A549 (cell line): ENCODE measurements at regions not wholly inside any gene's neighbourhood (a gene's known extent, or its start where the extent isn't known, plus 50 kb on each side); places are given as distances from the start of the nearest gene placed in this dataset.

Source experiments
- ATAC-seq, 2 experiments: fragments of 200-7000 bp in 1 of 2; fragments of >200 bp in 1 of 2; cut with Nextera tagmentation in 1 of 2; cut with Tn5 transposase in 1 of 2; 3 replicates each; pipeline versions ENCODE4 v1.8.0 to v1.9.1; 2018 to 2020; ENCODE audit warnings: mild to moderate bottlenecking in 1 of 2, moderate library complexity in 1 of 2
- CTCF ChIA-PET: fragments of 300-600 bp; sonication (Branson Sonifier 250); formaldehyde crosslinking; extraction: SDS; loops from one replicate; lab custom pipeline; 2021; ENCODE audit warnings: antibody characterized with exemption, inconsistent platforms; lab: Yijun Ruan, JAX
- POLR2A ChIA-PET: fragments of 350-600 bp; formaldehyde crosslinking; extraction: SDS; loops from one replicate; lab custom pipeline; 2021; ENCODE audit warnings: antibody characterized with exemption, inconsistent platforms; lab: Yijun Ruan, JAX
- DNase-seq, 2 experiments: peaks; one replicate each; pipeline versions ENCODE4 v3.0.0 to v3.0.0-alpha.2; 2011 to 2016; ENCODE audit warnings: low read depth in 1 of 2, low spot score in 1 of 2
- FAIRE-seq: peaks from 2 replicates; lab custom pipeline; 2011; peaks lifted over from hg19 to GRCh38; lab: Jason Lieb, UNC
- H3K27ac ChIP-seq, 2 experiments: fragments of >200 bp; sonication (Bioruptor Twin); formaldehyde crosslinking; 3 replicates each; pipeline ENCODE4 v1.5.1; 2016 to 2017
- H3K4me1 ChIP-seq: fragments of >200 bp; sonication (Bioruptor Twin); formaldehyde crosslinking; 3 replicates; pipeline ENCODE4 v1.6.1; 2016
- H3K4me2 ChIP-seq: fragments of >200 bp; sonication (Bioruptor Twin); formaldehyde crosslinking; 3 replicates; pipeline ENCODE4 v1.6.1; 2016
- H3K4me3 ChIP-seq: fragments of >200 bp; sonication (Bioruptor Twin); formaldehyde crosslinking; 3 replicates; pipeline ENCODE4 v1.5.1; 2016
- H3K9me3 ChIP-seq: fragments of >200 bp; sonication (Bioruptor Twin); formaldehyde crosslinking; 3 replicates; pipeline ENCODE4 v1.6.1; 2016
- CBX8 ChIP-seq: fragments of 200-600 bp; sonication (generic); IDR thresholded peaks from 2 replicates; pipeline ENCODE4 v1.6.1; 2016
- CTCF ChIP-seq: fragments of >200 bp; sonication (Bioruptor Twin); formaldehyde crosslinking; IDR thresholded peaks from 3 replicates; pipeline ENCODE4 v1.5.1; 2016
- EHMT2 ChIP-seq: fragments of 200-600 bp; sonication (generic); IDR thresholded peaks from 2 replicates; pipeline ENCODE4 v1.6.1; 2016; ENCODE audit warnings: antibody characterized with exemption, low read depth, mild to moderate bottlenecking, moderate library complexity
- EP300 ChIP-seq, 2 experiments: fragments of >200 bp; sonication (Bioruptor Twin); formaldehyde crosslinking; IDR thresholded peaks; 2 replicates in 1 of 2; 3 replicates in 1 of 2; pipeline ENCODE4 v1.6.1; 2016 to 2017
- JUNB ChIP-seq: fragments of >200 bp; sonication (Bioruptor Twin); formaldehyde crosslinking; IDR thresholded peaks from 2 replicates; pipeline ENCODE4 v1.6.1; 2016
- KDM1A ChIP-seq: fragments of 200-600 bp; sonication (generic); IDR thresholded peaks from 2 replicates; pipeline ENCODE4 v1.6.1; 2016; ENCODE audit warnings: low read depth, mild to moderate bottlenecking
- MAFK ChIP-seq: fragments of 450-650 bp; IDR thresholded peaks from 2 replicates; pipeline ENCODE4 v1.6.1; 2014; ENCODE audit not compliant: partially characterized antibody
- MAZ ChIP-seq: fragments of 150-350 bp; IDR thresholded peaks from 2 replicates; pipeline ENCODE4 v1.6.1; 2014; ENCODE audit warnings: antibody characterized with exemption, low read depth, low read length, borderline replicate concordance
- MYC ChIP-seq: IDR thresholded peaks from 2 replicates; pipeline ENCODE4 v1.6.1; 2012; ENCODE audit warnings: mild to moderate bottlenecking, inconsistent platforms, low read length, improper control_type of control experiment, borderline replicate concordance
- NPAS2 ChIP-seq: fragments of 250-450 bp; sonication (Bioruptor Pico); IDR thresholded peaks from 2 replicates; pipeline ENCODE4 v1.8.0; 2022; ENCODE audit warnings: mild to moderate bottlenecking, moderate library complexity, borderline replicate concordance
- NR3C1 ChIP-seq: fragments of >200 bp; sonication (Bioruptor Twin); formaldehyde crosslinking; IDR thresholded peaks from 3 replicates; pipeline ENCODE4 v1.6.1; 2017
- PHF8 ChIP-seq: fragments of 200-600 bp; sonication (generic); IDR thresholded peaks from 2 replicates; pipeline ENCODE4 v1.6.1; 2016; ENCODE audit warnings: low read depth, mild to moderate bottlenecking, antibody characterized with exemption, moderate library complexity, borderline replicate concordance
- RAD21 ChIP-seq, 2 experiments: fragments of >200 bp in 1 of 2; sonication (Bioruptor Twin) in 1 of 2; formaldehyde crosslinking in 1 of 2; IDR thresholded peaks in 1 of 2; conservative IDR thresholded peaks in 1 of 2; 2 replicates in 1 of 2; 3 replicates in 1 of 2; pipeline ENCODE4 v1.6.1; 2012 to 2018; ENCODE audit warnings: inconsistent platforms in 1 of 2
- TP53 ChIP-seq: fragments of 250-450 bp; sonication (Bioruptor Pico); IDR thresholded peaks from 2 replicates; pipeline ENCODE4 v1.5.0; 2021; ENCODE audit warnings: mild to moderate bottlenecking, moderate library complexity
- USF2 ChIP-seq: fragments of 450-650 bp; IDR thresholded peaks from 2 replicates; pipeline ENCODE4 v1.6.1; 2014; ENCODE audit warnings: antibody characterized with exemption
- ZC3H11A ChIP-seq: fragments of 450-650 bp; IDR thresholded peaks from 2 replicates; pipeline ENCODE4 v1.6.1; 2014; ENCODE audit warnings: antibody characterized with exemption, mild to moderate bottlenecking
- ZFP36 ChIP-seq: fragments of 450-650 bp; IDR thresholded peaks from 2 replicates; pipeline ENCODE4 v1.6.1; 2014; ENCODE audit warnings: borderline replicate concordance; ENCODE audit not compliant: partially characterized antibody
- ZSCAN20 ChIP-seq: fragments of 250-450 bp; sonication (Bioruptor Pico); IDR thresholded peaks from 2 replicates; pipeline ENCODE4 v1.8.0; 2022; ENCODE audit warnings: mild to moderate bottlenecking, moderate library complexity
- WGBS: methylation state at CpG from one replicate; pipeline ENCODE4 v1.1.6; 2017; ENCODE audit errors: missing lambda C conversion rate; 5-methylcytosine and 5-hydroxymethylcytosine counted together
- TF ChIP-seq, protein P1 (sequence below): IDR thresholded peaks from 2 replicates; pipeline ENCODE4 v1.6.1; 2012
- TF ChIP-seq, protein P2 (sequence below): fragments of 200-600 bp; sonication (generic); IDR thresholded peaks from 2 replicates; pipeline ENCODE4 v1.6.1; 2016; ENCODE audit warnings: antibody characterized with exemption, mild to moderate bottlenecking, moderate library complexity
- TF ChIP-seq, protein P3 (sequence below): fragments of >200 bp; sonication (Bioruptor Twin); formaldehyde crosslinking; IDR thresholded peaks from 3 replicates; pipeline ENCODE4 v1.6.1; 2016
- TF ChIP-seq, protein P4 (sequence below): fragments of >200 bp; sonication (Bioruptor Twin); formaldehyde crosslinking; IDR thresholded peaks from 2 replicates; pipeline ENCODE4 v1.6.1; 2016

- no peaks in the 10 kb centered on the region for H3K4me1 ChIP-seq
- TF ChIP-seq MYC (no peak), PHF8 (no peak), KDM1A (no peak), CTCF (no peak), NPAS2 (CRISPR knock-in tag) (no peak), EP300 (IDR thresholded peaks at IDR 0.05) (no peak)
- TF ChIP-seq, protein P1, sequence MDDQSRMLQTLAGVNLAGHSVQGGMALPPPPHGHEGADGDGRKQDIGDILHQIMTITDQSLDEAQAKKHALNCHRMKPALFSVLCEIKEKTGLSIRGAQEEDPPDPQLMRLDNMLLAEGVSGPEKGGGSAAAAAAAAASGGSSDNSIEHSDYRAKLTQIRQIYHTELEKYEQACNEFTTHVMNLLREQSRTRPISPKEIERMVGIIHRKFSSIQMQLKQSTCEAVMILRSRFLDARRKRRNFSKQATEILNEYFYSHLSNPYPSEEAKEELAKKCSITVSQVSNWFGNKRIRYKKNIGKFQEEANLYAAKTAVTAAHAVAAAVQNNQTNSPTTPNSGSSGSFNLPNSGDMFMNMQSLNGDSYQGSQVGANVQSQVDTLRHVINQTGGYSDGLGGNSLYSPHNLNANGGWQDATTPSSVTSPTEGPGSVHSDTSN = no peak
- no peaks in the 10 kb centered on the region for H3K9me3 ChIP-seq
- WGBS = 38% methylated on average over 14 of the region's 14 CpGs
- no peak overlapping the region for H3K4me2 ChIP-seq
- ATAC-seq (no peak), FAIRE-seq (no peak), DNase-seq (no peak)
- no peak overlapping the region for H3K4me3 ChIP-seq
- H3K27ac ChIP-seq = no peak overlapping the region
- ChIA-PET CTCF (interaction anchor here (7.8 kb wide), 1 partner anchor 202 kb away, joined by 38 read pairs; no protein-coding TSS in a partner anchor), POLR2A (no interaction called here)
These were observed 114.0 kb upstream of the SLC7A1 start for GRCh38 chr13:29709407-29710069.

DNA sequence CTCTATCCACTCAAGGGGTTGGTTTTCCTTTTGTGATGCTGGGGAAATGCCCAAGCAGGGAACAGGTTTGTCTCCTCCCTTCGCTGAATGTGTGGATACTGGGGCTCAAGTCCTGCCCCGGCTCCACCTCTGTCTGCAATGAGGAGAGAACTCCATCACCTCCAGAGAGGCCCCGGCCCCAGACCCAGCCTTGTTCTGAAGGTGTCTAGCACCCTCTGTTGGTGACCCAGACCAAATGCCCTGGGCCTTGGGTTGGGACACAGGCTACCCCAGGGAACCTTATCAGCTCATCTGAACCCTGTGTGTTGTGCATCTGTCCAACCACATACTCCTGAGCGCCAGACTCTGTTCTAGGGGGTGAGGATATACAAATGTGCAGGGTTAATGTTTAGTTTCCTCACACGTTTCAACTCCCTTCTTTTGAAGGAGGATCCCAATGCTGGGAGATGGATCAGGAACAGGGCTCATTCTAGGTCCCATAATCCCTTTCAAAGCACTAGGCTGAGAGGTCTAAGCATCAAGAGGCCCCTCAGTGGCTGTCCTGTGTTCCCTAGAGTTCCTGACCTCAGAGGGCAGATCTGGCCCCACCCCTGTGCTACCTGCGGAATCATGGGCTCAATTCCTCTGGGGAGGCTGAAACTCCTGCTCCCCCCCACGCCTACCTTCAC lies 112.5 kb upstream of the SLC7A1 start:
- Histone ChIP-seq H3K4me1 (no peaks in the 10 kb centered on the region), H3K4me3 (no peak overlapping the region), H3K9me3 (no peaks in the 10 kb centered on the region), H3K27ac (no peak overlapping the region), H3K4me2 (no peak overlapping the region)
- DNase-seq (peak; percentile 6 to 32), FAIRE-seq (no peak), ATAC-seq (peak; percentile 66 to 93; a peak in 5 of 6 replicates)
- ChIA-PET POLR2A (no interaction called here), CTCF (interaction anchor here (1.0 to 7.8 kb wide), 3 partner anchors 9 to 200 kb away, joined by 3 to 38 read pairs (median 3); no protein-coding TSS in a partner anchor)
- WGBS = 44% methylated on average over 4 of the region's 7 CpGs
- no peak for TF ChIP-seq ZSCAN20 (CRISPR knock-in tag)
- no peak for TF ChIP-seq PHF8
- TF ChIP-seq TP53 (CRISPR knock-in tag) = no peak
- no peak for TF ChIP-seq CBX8
- TF ChIP-seq RAD21 (conservative IDR thresholded peaks at IDR 0.05 in 1 of 2, IDR thresholded peaks at IDR 0.05 in 1 of 2) = peak; percentile 51 to 65; a peak in 4 of 5 replicates
- no peak for TF ChIP-seq ZFP36
- TF ChIP-seq EHMT2 = no peak
- TF ChIP-seq MAZ = no peak
- peak; percentile 36; the same call in 2 of the 3 replicates for TF ChIP-seq CTCF
- TF ChIP-seq, protein P2, sequence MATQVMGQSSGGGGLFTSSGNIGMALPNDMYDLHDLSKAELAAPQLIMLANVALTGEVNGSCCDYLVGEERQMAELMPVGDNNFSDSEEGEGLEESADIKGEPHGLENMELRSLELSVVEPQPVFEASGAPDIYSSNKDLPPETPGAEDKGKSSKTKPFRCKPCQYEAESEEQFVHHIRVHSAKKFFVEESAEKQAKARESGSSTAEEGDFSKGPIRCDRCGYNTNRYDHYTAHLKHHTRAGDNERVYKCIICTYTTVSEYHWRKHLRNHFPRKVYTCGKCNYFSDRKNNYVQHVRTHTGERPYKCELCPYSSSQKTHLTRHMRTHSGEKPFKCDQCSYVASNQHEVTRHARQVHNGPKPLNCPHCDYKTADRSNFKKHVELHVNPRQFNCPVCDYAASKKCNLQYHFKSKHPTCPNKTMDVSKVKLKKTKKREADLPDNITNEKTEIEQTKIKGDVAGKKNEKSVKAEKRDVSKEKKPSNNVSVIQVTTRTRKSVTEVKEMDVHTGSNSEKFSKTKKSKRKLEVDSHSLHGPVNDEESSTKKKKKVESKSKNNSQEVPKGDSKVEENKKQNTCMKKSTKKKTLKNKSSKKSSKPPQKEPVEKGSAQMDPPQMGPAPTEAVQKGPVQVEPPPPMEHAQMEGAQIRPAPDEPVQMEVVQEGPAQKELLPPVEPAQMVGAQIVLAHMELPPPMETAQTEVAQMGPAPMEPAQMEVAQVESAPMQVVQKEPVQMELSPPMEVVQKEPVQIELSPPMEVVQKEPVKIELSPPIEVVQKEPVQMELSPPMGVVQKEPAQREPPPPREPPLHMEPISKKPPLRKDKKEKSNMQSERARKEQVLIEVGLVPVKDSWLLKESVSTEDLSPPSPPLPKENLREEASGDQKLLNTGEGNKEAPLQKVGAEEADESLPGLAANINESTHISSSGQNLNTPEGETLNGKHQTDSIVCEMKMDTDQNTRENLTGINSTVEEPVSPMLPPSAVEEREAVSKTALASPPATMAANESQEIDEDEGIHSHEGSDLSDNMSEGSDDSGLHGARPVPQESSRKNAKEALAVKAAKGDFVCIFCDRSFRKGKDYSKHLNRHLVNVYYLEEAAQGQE = no peak
- no peak for TF ChIP-seq MAFK
- TF ChIP-seq ZC3H11A = no peak
- TF ChIP-seq JUNB = no peak
- TF ChIP-seq, protein P3, sequence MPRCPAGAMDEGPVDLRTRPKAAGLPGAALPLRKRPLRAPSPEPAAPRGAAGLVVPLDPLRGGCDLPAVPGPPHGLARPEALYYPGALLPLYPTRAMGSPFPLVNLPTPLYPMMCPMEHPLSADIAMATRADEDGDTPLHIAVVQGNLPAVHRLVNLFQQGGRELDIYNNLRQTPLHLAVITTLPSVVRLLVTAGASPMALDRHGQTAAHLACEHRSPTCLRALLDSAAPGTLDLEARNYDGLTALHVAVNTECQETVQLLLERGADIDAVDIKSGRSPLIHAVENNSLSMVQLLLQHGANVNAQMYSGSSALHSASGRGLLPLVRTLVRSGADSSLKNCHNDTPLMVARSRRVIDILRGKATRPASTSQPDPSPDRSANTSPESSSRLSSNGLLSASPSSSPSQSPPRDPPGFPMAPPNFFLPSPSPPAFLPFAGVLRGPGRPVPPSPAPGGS = no peak
- no peak for TF ChIP-seq NR3C1
- TF ChIP-seq, protein P4, sequence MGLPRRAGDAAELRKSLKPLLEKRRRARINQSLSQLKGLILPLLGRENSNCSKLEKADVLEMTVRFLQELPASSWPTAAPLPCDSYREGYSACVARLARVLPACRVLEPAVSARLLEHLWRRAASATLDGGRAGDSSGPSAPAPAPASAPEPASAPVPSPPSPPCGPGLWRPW = no peak
- TF ChIP-seq EP300 (IDR thresholded peaks at IDR 0.05) = no peak
- no peak for TF ChIP-seq USF2
